GM19351 (cell line): ENCODE measurements at regions not wholly inside any gene's neighbourhood (a gene's known extent, or its start where the extent isn't known, plus 50 kb on each side); places are given as distances from the start of the nearest gene placed in this dataset.
"Not testable (repeated sequence)": the region's sequence is repeated elsewhere in the genome, so short reads cannot be mapped to it uniquely, and the experiment has no call there.

Experiments used
- ATAC-seq: cut with Tn5 transposase; IDR thresholded peaks from one replicate; pipeline ENCODE4 v1.9.1; 2021; ENCODE audit warnings: mild to moderate bottlenecking, moderate library complexity; ENCODE audit not compliant: unreplicated experiment

GRCh38 chr4:187840814-187841213, 154.8 kb upstream of the ZFP42 start:
- ATAC-seq = no peak

GRCh38 chr4:187849556-187850225, 145.9 kb upstream of the ZFP42 start:
- no peak for ATAC-seq

- ATAC-seq = no peak
Measured at GRCh38 chr4:187865914-187866313, 129.7 kb upstream of the ZFP42 start.

GRCh38 chr4:187883049-187883448, 112.5 kb upstream of the ZFP42 start:
- no peak for ATAC-seq

GRCh38 chr4:187883836-187884475, 111.6 kb upstream of the ZFP42 start:
- no peak for ATAC-seq

- ATAC-seq = no peak
Measured at GRCh38 chr4:187887906-187888305, 107.7 kb upstream of the ZFP42 start.

GRCh38 chr4:187889651-187890050, 105.9 kb upstream of the ZFP42 start:
- ATAC-seq = no peak

- no peak for ATAC-seq
Measured at GRCh38 chr4:187893418-187893817, 102.2 kb upstream of the ZFP42 start.

- no peak for ATAC-seq
Measured at GRCh38 chr4:187903106-187903505, 92.5 kb upstream of the ZFP42 start.

- no peak for ATAC-seq
Measured at GRCh38 chr4:187903700-187904099, 91.9 kb upstream of the ZFP42 start.

GRCh38 chr4:187908079-187908561, 87.5 kb upstream of the ZFP42 start:
- no peak for ATAC-seq

GRCh38 chr4:187908731-187909130, 86.8 kb upstream of the ZFP42 start:
- ATAC-seq = no peak

- no peak for ATAC-seq
Measured at GRCh38 chr4:187910741-187911140, 84.8 kb upstream of the ZFP42 start.

GRCh38 chr4:187915406-187915805, 80.2 kb upstream of the ZFP42 start:
- not testable (repeated sequence) for ATAC-seq

GRCh38 chr4:187919966-187920365, 75.6 kb upstream of the ZFP42 start:
- no peak for ATAC-seq

- no peak for ATAC-seq
Measured at GRCh38 chr4:187921946-187922623, 73.5 kb upstream of the ZFP42 start.

GRCh38 chr4:187929024-187929423, 66.5 kb upstream of the ZFP42 start:
- no peak for ATAC-seq

GRCh38 chr4:187934766-187935165, 60.8 kb upstream of the ZFP42 start:
- no peak for ATAC-seq

- no peak for ATAC-seq
Measured at GRCh38 chr4:187937557-187937956, 58.0 kb upstream of the ZFP42 start.

GRCh38 chr4:187940299-187940698, 55.3 kb upstream of the ZFP42 start:
- no peak for ATAC-seq

GRCh38 chr4:187942968-187943367, 52.6 kb upstream of the ZFP42 start:
- ATAC-seq = no peak

- no peak for ATAC-seq
Measured at GRCh38 chr4:187944179-187944578, 51.4 kb upstream of the ZFP42 start.
